ENCODE measurements at regions not wholly inside any gene's neighbourhood (a gene's known extent, or its start where the extent isn't known, plus 50 kb on each side); places are given as distances from the start of the nearest gene placed in this dataset.

GRCh38 chr12:19841451-19841850, 402.2 kb downstream of the AEBP2 start:
- H3K4me2 ChIP-seq (ENCODE audit: low read length), result no peak overlapping the region
- H3K9ac ChIP-seq (ENCODE audit: low read length), result no peak overlapping the region
- no peak for TF ChIP-seq EGR1 (IDR thresholded peaks at IDR 0.05; ENCODE audit: low read depth)
- no peak for TF ChIP-seq JUND (IDR thresholded peaks at IDR 0.05)
- no peak for TF ChIP-seq YY1 (IDR thresholded peaks at IDR 0.05; ENCODE audit: extremely low read depth, insufficient replicate concordance, low read depth, low read length)
- TF ChIP-seq SRF (IDR thresholded peaks at IDR 0.05; ENCODE audit: low read depth), result no peak
- TF ChIP-seq MAX (IDR thresholded peaks at IDR 0.05), result no peak
- no peak for TF ChIP-seq CBX3 (IDR thresholded peaks at IDR 0.05; ENCODE audit: low read depth)
- no peak for TF ChIP-seq EZH2 (IDR thresholded peaks at IDR 0.05)
- no peak for TF ChIP-seq ZNF274 (IDR thresholded peaks at IDR 0.05; ENCODE audit: low read depth, low read length)
- TF ChIP-seq TCF7L2 (IDR thresholded peaks at IDR 0.05; ENCODE audit: borderline replicate concordance, extremely low read depth, insufficient read depth, insufficient read length), result no peak
- TF ChIP-seq ELF1 (IDR thresholded peaks at IDR 0.05; ENCODE audit: borderline replicate concordance, low read depth), result no peak
- no peak for TF ChIP-seq REST (IDR thresholded peaks at IDR 0.05; ENCODE audit: low read depth)
- ChIA-PET RAD21 (ENCODE audit: low non-redundant PET in 1 of 2, low total read pairs in 2 of 2, uncharacterized antibody in 2 of 2, unreplicated experiment in 2 of 2) (no interaction called here), CTCF (no interaction called here), POLR2A (no interaction called here)
- no peaks in the 10 kb centered on the region for H3K79me2 ChIP-seq (ENCODE audit: insufficient read depth, low read length)
- no peaks in the 10 kb centered on the region for H3K36me3 ChIP-seq (ENCODE audit: control insufficient read depth in 1 of 2, insufficient read depth in 2 of 2, low read length in 2 of 2)
- ATAC-seq, result no peak
- H3K4me3 ChIP-seq (replicated peaks in 1 of 2; ENCODE audit: low read depth in 1 of 2, low read length in 2 of 2), result no peak overlapping the region
- no TSS peak for BruUV-seq (replicated peaks)
- no peaks in the 10 kb centered on the region for H3K4me1 ChIP-seq (ENCODE audit: control insufficient read depth in 1 of 2, insufficient read depth in 2 of 2, low read length in 2 of 2)
- no peak overlapping the region for H3K27ac ChIP-seq (ENCODE audit: low read depth, low read length)
- no peaks in the 10 kb centered on the region for H3K9me3 ChIP-seq (ENCODE audit: control insufficient read depth in 1 of 2, insufficient read depth in 1 of 2, low read depth in 1 of 2, low read length in 2 of 2)
- H3K27me3 ChIP-seq (ENCODE audit: insufficient read depth, low read length), result no peaks in the 10 kb centered on the region
- H4K20me1 ChIP-seq (ENCODE audit: insufficient read depth), result no peaks in the 10 kb centered on the region; the same call in 1 of the 2 replicates
- no peak overlapping the region for H2AFZ ChIP-seq (ENCODE audit: low read depth, low read length, poor library complexity, severe bottlenecking)
- intact Hi-C loops (cut with micrococcal nuclease), result no loop called here
- no peak for DNase-seq (ENCODE audit: low read depth, low spot score)
- no peaks in the 10 kb centered on the region for H3K9me2 ChIP-seq (ENCODE audit: insufficient read depth)
